ENCODE measurements at regions not wholly inside any gene's neighbourhood (a gene's known extent, or its start where the extent isn't known, plus 50 kb on each side); places are given as distances from the start of the nearest gene placed in this dataset.

GRCh38 chr4:62285026-62285425, 1084.9 kb downstream of the ADGRL3 start:
- Histone ChIP-seq H3K4me3 (replicated peaks; ENCODE audit: low read depth, low read length) (no peak overlapping the region), H3K36me3 (ENCODE audit: control insufficient read depth, insufficient read depth, low read length) (no peaks in the 10 kb centered on the region), H3K27me3 (replicated peaks; ENCODE audit: control insufficient read depth, insufficient read depth, low read length) (no peaks in the 10 kb centered on the region)
- TF ChIP-seq CTCF (IDR thresholded peaks at IDR 0.05; ENCODE audit: insufficient read depth, low read length, poor library complexity, severe bottlenecking) = no peak
- no peak for DNase-seq (ENCODE audit: extremely low read depth, insufficient read length)

GRCh38 chr4:62279689-62280088, 1079.6 kb downstream of the ADGRL3 start:
- Histone ChIP-seq H3K4me3 (replicated peaks; ENCODE audit: low read depth, low read length) (no peak overlapping the region), H3K27me3 (replicated peaks; ENCODE audit: control insufficient read depth, insufficient read depth, low read length) (no peaks in the 10 kb centered on the region), H3K36me3 (ENCODE audit: control insufficient read depth, insufficient read depth, low read length) (no peaks in the 10 kb centered on the region)
- no peak for TF ChIP-seq CTCF (IDR thresholded peaks at IDR 0.05; ENCODE audit: insufficient read depth, low read length, poor library complexity, severe bottlenecking)
- DNase-seq (ENCODE audit: extremely low read depth, insufficient read length) = no peak

GRCh38 chr4:62275470-62275869, 1075.3 kb downstream of the ADGRL3 start:
- no peak for DNase-seq (ENCODE audit: extremely low read depth, insufficient read length)

GRCh38 chr4:62274782-62275181, 1074.7 kb downstream of the ADGRL3 start:
- Histone ChIP-seq H3K27me3 (replicated peaks; ENCODE audit: control insufficient read depth, insufficient read depth, low read length) (no peaks in the 10 kb centered on the region), H3K36me3 (ENCODE audit: control insufficient read depth, insufficient read depth, low read length) (no peaks in the 10 kb centered on the region), H3K4me3 (replicated peaks; ENCODE audit: low read depth, low read length) (no peak overlapping the region)
- no peak for DNase-seq (ENCODE audit: extremely low read depth, insufficient read length)
- TF ChIP-seq CTCF (IDR thresholded peaks at IDR 0.05; ENCODE audit: insufficient read depth, low read length, poor library complexity, severe bottlenecking) = no peak

More at GRCh38 chr4:62275470-62275869, 1075.3 kb downstream of the ADGRL3 start:
- no peak overlapping the region for H3K4me3 ChIP-seq (replicated peaks; ENCODE audit: low read depth, low read length)
- no peaks in the 10 kb centered on the region for H3K27me3 ChIP-seq (replicated peaks; ENCODE audit: control insufficient read depth, insufficient read depth, low read length)
- TF ChIP-seq CTCF (IDR thresholded peaks at IDR 0.05; ENCODE audit: insufficient read depth, low read length, poor library complexity, severe bottlenecking) = no peak
- no peaks in the 10 kb centered on the region for H3K36me3 ChIP-seq (ENCODE audit: control insufficient read depth, insufficient read depth, low read length)

GRCh38 chr4:62271107-62271506, 1071.0 kb downstream of the ADGRL3 start:
- no peaks in the 10 kb centered on the region for H3K36me3 ChIP-seq (ENCODE audit: control insufficient read depth, insufficient read depth, low read length)
- TF ChIP-seq CTCF (IDR thresholded peaks at IDR 0.05; ENCODE audit: insufficient read depth, low read length, poor library complexity, severe bottlenecking) = no peak
- H3K27me3 ChIP-seq (replicated peaks; ENCODE audit: control insufficient read depth, insufficient read depth, low read length) = no peaks in the 10 kb centered on the region
- no peak overlapping the region for H3K4me3 ChIP-seq (replicated peaks; ENCODE audit: low read depth, low read length)
- no peak for DNase-seq (ENCODE audit: extremely low read depth, insufficient read length)

- TF ChIP-seq CTCF (IDR thresholded peaks at IDR 0.05; ENCODE audit: insufficient read depth, low read length, poor library complexity, severe bottlenecking) = no peak
- no peak overlapping the region for H3K4me3 ChIP-seq (replicated peaks; ENCODE audit: low read depth, low read length)
Observed at GRCh38 chr4:62269918-62270317, 1069.8 kb downstream of the ADGRL3 start.

More at GRCh38 chr4:62269918-62270317, 1069.8 kb downstream of the ADGRL3 start:
- Histone ChIP-seq H3K27me3 (replicated peaks; ENCODE audit: control insufficient read depth, insufficient read depth, low read length) (no peaks in the 10 kb centered on the region), H3K36me3 (ENCODE audit: control insufficient read depth, insufficient read depth, low read length) (no peaks in the 10 kb centered on the region)
- DNase-seq (ENCODE audit: extremely low read depth, insufficient read length) = no peak

All from GM06990 (cell line).